SK-N-SH (cell line): ENCODE measurements at regions not wholly inside any gene's neighbourhood (a gene's known extent, or its start where the extent isn't known, plus 50 kb on each side); places are given as distances from the start of the nearest gene placed in this dataset.

Experiments used
- CTCF ChIA-PET: fragments of 300-600, 350-600 bp; formaldehyde crosslinking; extraction: SDS; loops from one replicate; lab custom pipeline; 2021; lab: Yijun Ruan, JAX
- POLR2A ChIA-PET: fragments of 350-600 bp; sonication (Branson Sonifier 250); formaldehyde crosslinking; extraction: SDS; loops from one replicate; lab custom pipeline; 2020; ENCODE audit warnings: antibody characterized with exemption, inconsistent platforms; lab: Yijun Ruan, JAX
- DNase-seq: peaks from one replicate; pipeline ENCODE4 v3.0.0; 2012
- H2AFZ ChIP-seq: fragments of 200-600 bp; sonication (generic); 2 replicates; pipeline ENCODE4 v1.8.1; 2016; ENCODE audit warnings: antibody characterized with exemption, mild to moderate bottlenecking, low read depth
- H3F3A ChIP-seq: fragments of 200-600 bp; sonication (generic); replicated peaks from 2 replicates; pipeline ENCODE3; 2016; ENCODE audit warnings: antibody characterized with exemption, mild to moderate bottlenecking; ENCODE audit not compliant: insufficient read depth
- H3K27ac ChIP-seq, 2 experiments: fragments of 200-500 bp in 1 of 2; fragments of 200-600 bp in 1 of 2; sonication (Bioruptor generic) in 1 of 2; sonication (generic), shearing (Covaris generic) in 1 of 2; 2 replicates each; pipeline versions ENCODE4 v1.5.1 to v1.6.1; 2014 to 2016; ENCODE audit warnings: low read depth in 2 of 2, inconsistent platforms in 1 of 2, low read length in 1 of 2, mild to moderate bottlenecking in 1 of 2, mixed read lengths in 1 of 2
- H3K27me3 ChIP-seq: fragments of 200-600 bp; sonication (generic), shearing (Covaris generic); 2 replicates; pipeline ENCODE4 v1.6.1; 2016; ENCODE audit warnings: mixed run types; ENCODE audit not compliant: insufficient read depth
- H3K36me3 ChIP-seq, 2 experiments: fragments of 200-500 bp in 1 of 2; fragments of 200-600 bp in 1 of 2; sonication (Bioruptor generic) in 1 of 2; sonication (generic) in 1 of 2; replicated peaks in 1 of 2; 2 replicates each; pipeline versions ENCODE3 to v1.5.1; 2014 to 2016; ENCODE audit warnings: low read length in 1 of 2, mild to moderate bottlenecking in 1 of 2; ENCODE audit not compliant: insufficient read depth in 2 of 2, control insufficient read depth in 1 of 2
- H3K4me1 ChIP-seq, 2 experiments: fragments of 200-500 bp in 1 of 2; fragments of 200-600 bp in 1 of 2; sonication (Bioruptor generic) in 1 of 2; sonication (generic), shearing (Covaris generic) in 1 of 2; 2 replicates each; pipeline versions ENCODE4 v1.5.1 to v1.6.1; 2014 to 2016; ENCODE audit warnings: low read depth in 1 of 2, low read length in 1 of 2, mixed run types in 1 of 2; ENCODE audit not compliant: insufficient read depth in 2 of 2, control insufficient read depth in 1 of 2
- H3K4me2 ChIP-seq: fragments of 200-600 bp; sonication (generic), shearing (Covaris generic); 2 replicates; pipeline ENCODE4 v1.6.1; 2017; ENCODE audit warnings: mixed run types
- H3K4me3 ChIP-seq, 2 experiments: fragments of 200-500 bp in 1 of 2; fragments of 200-600 bp in 1 of 2; sonication (Bioruptor generic) in 1 of 2; sonication (generic), shearing (Covaris generic) in 1 of 2; 2 replicates each; pipeline versions ENCODE4 v1.5.1 to v1.8.1; 2014 to 2016; ENCODE audit warnings: low read depth in 2 of 2, inconsistent platforms in 1 of 2, low read length in 1 of 2, mild to moderate bottlenecking in 1 of 2, mixed read lengths in 1 of 2, moderate library complexity in 1 of 2
- H3K79me2 ChIP-seq: fragments of 200-600 bp; sonication (generic); 2 replicates; pipeline ENCODE4 v1.8.1; 2017; ENCODE audit warnings: mild to moderate bottlenecking; ENCODE audit not compliant: insufficient read depth
- H3K9ac ChIP-seq: fragments of 200-600 bp; sonication (generic); 2 replicates; pipeline ENCODE4 v1.6.1; 2017; ENCODE audit warnings: mixed run types
- H3K9me2 ChIP-seq: fragments of 200-600 bp; sonication (generic); 2 replicates; pipeline ENCODE4 v1.6.1; 2017; ENCODE audit warnings: mixed run types
- H3K9me3 ChIP-seq: fragments of 200-600 bp; sonication (generic); 2 replicates; pipeline ENCODE4 v1.6.1; 2017; ENCODE audit warnings: mixed run types, mild to moderate bottlenecking, moderate library complexity
- H4K20me1 ChIP-seq: fragments of 200-600 bp; sonication (generic); 2 replicates; pipeline ENCODE4 v1.6.1; 2017; ENCODE audit warnings: mild to moderate bottlenecking, mixed run types; ENCODE audit not compliant: insufficient read depth
- ELF1 ChIP-seq: IDR thresholded peaks from 2 replicates; pipeline ENCODE4 v1.4.0; 2012
- FOSL2 ChIP-seq: IDR thresholded peaks from 2 replicates; pipeline ENCODE4 v1.4.0; 2012; ENCODE audit warnings: low read depth, mild to moderate bottlenecking, moderate library complexity, borderline replicate concordance
- FOXM1 ChIP-seq: IDR thresholded peaks from 2 replicates; pipeline ENCODE4 v1.4.0; 2012; ENCODE audit warnings: low read depth, mild to moderate bottlenecking
- GATA2 ChIP-seq: sonication (generic); formaldehyde crosslinking; IDR thresholded peaks from 2 replicates; pipeline ENCODE4 v1.5.0; 2020; ENCODE audit warnings: mild to moderate bottlenecking, missing genetic modification reagents
- IRF3 ChIP-seq: fragments of 150-350 bp; IDR thresholded peaks from 2 replicates; pipeline ENCODE4 v1.6.1; 2016; ENCODE audit warnings: mild to moderate bottlenecking, low read depth, low read length
- MXI1 ChIP-seq: IDR thresholded peaks from 2 replicates; pipeline ENCODE4 v1.6.1; 2012; ENCODE audit warnings: mild to moderate bottlenecking, low read depth, low read length, improper control_type of control experiment
- NRF1 ChIP-seq: IDR thresholded peaks from 2 replicates; pipeline ENCODE4 v1.6.1; 2012; ENCODE audit warnings: low read depth, mild to moderate bottlenecking, low read length
- POLR2AphosphoS5 ChIP-seq: IDR thresholded peaks from 2 replicates; pipeline ENCODE4 v1.6.1; 2012; ENCODE audit warnings: low read depth, low read length
- REST ChIP-seq: IDR thresholded peaks from 2 replicates; pipeline ENCODE4 v1.6.1; 2012; ENCODE audit warnings: mild to moderate bottlenecking, low read depth, low read length, moderate library complexity
- TAF1 ChIP-seq: IDR thresholded peaks from 2 replicates; pipeline ENCODE4 v1.6.1; 2012; ENCODE audit warnings: low read depth, mild to moderate bottlenecking, low read length, moderate library complexity, borderline replicate concordance
- USF2 ChIP-seq: fragments of 150-350 bp; IDR thresholded peaks from 2 replicates; pipeline ENCODE4 v1.6.1; 2017; ENCODE audit warnings: antibody characterized with exemption, low read length, low read depth, borderline replicate concordance
- YY1 ChIP-seq: IDR thresholded peaks from 2 replicates; pipeline ENCODE4 v1.4.0; 2012; ENCODE audit warnings: low read depth, mild to moderate bottlenecking
- ZBTB33 ChIP-seq: IDR thresholded peaks from 2 replicates; pipeline ENCODE4 v1.4.0; 2012; ENCODE audit warnings: low read depth, borderline replicate concordance
- WGBS: methylation state at CpG from one replicate; pipeline ENCODE4 v1.1.6; 2017; ENCODE audit warnings: low lambda C conversion rate; 5-methylcytosine and 5-hydroxymethylcytosine counted together

GRCh38 chr2:239506101-239506857 lies 105.5 kb upstream of the HDAC4 start:
- no peak overlapping the region for H3K4me2 ChIP-seq
- H3K9me3 ChIP-seq, result no peaks in the 10 kb centered on the region
- TF ChIP-seq TAF1 (no peak), ZBTB33 (no peak), MXI1 (no peak), YY1 (no peak), FOSL2 (no peak), FOXM1 (no peak), REST (no peak)
- H3K27me3 ChIP-seq, result no peaks in the 10 kb centered on the region
- no peak overlapping the region for H3K27ac ChIP-seq
- H3K9ac ChIP-seq, result no peak overlapping the region
- POLR2A ChIA-PET, result no interaction called here
- CTCF ChIA-PET, result interaction anchor here (0.9 kb wide), 1 partner anchor 56 kb away, joined by 3 read pairs; no protein-coding TSS in a partner anchor
- no peak for DNase-seq
- H2AFZ ChIP-seq, result no peak overlapping the region
- no peaks in the 10 kb centered on the region for H3K4me1 ChIP-seq
- H3K4me3 ChIP-seq, result no peak overlapping the region
- no peaks in the 10 kb centered on the region for H3K36me3 ChIP-seq
- 67% methylated on average over 28 of the region's 29 CpGs for WGBS
- no peaks in the 10 kb centered on the region for H3F3A ChIP-seq
- no peaks in the 10 kb centered on the region for H3K79me2 ChIP-seq
- H4K20me1 ChIP-seq, result no peaks in the 10 kb centered on the region
- H3K9me2 ChIP-seq, result no peaks in the 10 kb centered on the region

- DNase-seq, result no peak
These were observed 103.9 kb upstream of the HDAC4 start for GRCh38 chr2:239504643-239505235.

More at GRCh38 chr2:239504643-239505235, 103.9 kb upstream of the HDAC4 start:
- Histone ChIP-seq H3F3A (no peaks in the 10 kb centered on the region), H3K4me2 (no peak overlapping the region), H3K27ac (no peak overlapping the region), H3K9me3 (no peaks in the 10 kb centered on the region), H3K4me1 (no peaks in the 10 kb centered on the region), H3K27me3 (no peaks in the 10 kb centered on the region), H3K79me2 (no peaks in the 10 kb centered on the region), H4K20me1 (no peaks in the 10 kb centered on the region), H3K4me3 (no peak overlapping the region), H3K36me3 (no peaks in the 10 kb centered on the region), H2AFZ (no peak overlapping the region), H3K9ac (no peak overlapping the region), H3K9me2 (no peaks in the 10 kb centered on the region)
- ChIA-PET CTCF (no interaction called here), POLR2A (no interaction called here)
- TF ChIP-seq ELF1 (no peak), USF2 (no peak), GATA2 (CRISPR knock-in tag) (no peak), IRF3 (no peak), POLR2AphosphoS5 (no peak), NRF1 (no peak)
- WGBS, result 45% methylated on average over 15 of the region's 16 CpGs
